Sigmoid colon (tissue), 6 donors: ENCODE measurements at regions not wholly inside any gene's neighbourhood (a gene's known extent, or its start where the extent isn't known, plus 50 kb on each side); places are given as distances from the start of the nearest gene placed in this dataset.

Experiments
- DNase-seq: peaks from one replicate; pipeline ENCODE4 v3.0.0-alpha.2; 2019
- H3K27ac ChIP-seq, 4 donors: fragments of 200-600 bp; sonication (generic); one replicate each; pipeline ENCODE4 v1.5.1; 2016 to 2019; ENCODE audit warnings: mild to moderate bottlenecking in 1 of 4
- H3K27me3 ChIP-seq, 3 donors: fragments of 200-600 bp; sonication (generic); one replicate each; pipeline ENCODE4 v1.5.1; 2019; ENCODE audit warnings: mild to moderate bottlenecking in 1 of 3
- H3K36me3 ChIP-seq, 4 donors: fragments of 200-600 bp; sonication (generic); one replicate each; pipeline ENCODE4 v1.5.1; 2016 to 2019
- H3K4me1 ChIP-seq, 4 donors: fragments of 200-600 bp; sonication (generic); one replicate each; pipeline ENCODE4 v1.5.1; 2017 to 2019
- H3K4me3 ChIP-seq, 4 donors: fragments of 200-600 bp; sonication (generic); one replicate each; pipeline ENCODE4 v1.5.1; 2017 to 2019; ENCODE audit warnings: mild to moderate bottlenecking in 2 of 4, moderate library complexity in 1 of 4
- H3K9me3 ChIP-seq, 4 donors: fragments of 200-600 bp in 3 of 4; sonication (generic) in 3 of 4; one replicate each; pipeline versions ENCODE4 v1.5.1 to v1.6.1; 2013 to 2019
- CTCF ChIP-seq, 4 experiments: fragments of 450-650 bp in 3 of 4; fragments of 200-600 bp in 1 of 4; IDR thresholded peaks; one replicate each; pipeline ENCODE4 v1.5.1; 2016 to 2019; ENCODE audit warnings: antibody characterized with exemption in 4 of 4, mild to moderate bottlenecking in 3 of 4, moderate library complexity in 2 of 4
- EP300 ChIP-seq, 4 donors: sonication (generic); formaldehyde crosslinking; IDR thresholded peaks; one replicate each; pipeline ENCODE4 v1.6.1; 2017; ENCODE audit warnings: antibody characterized with exemption in 4 of 4
- POLR2A ChIP-seq, 2 donors: fragments of 450-650 bp; IDR thresholded peaks; one replicate each; pipeline ENCODE4 v1.6.1; 2016; ENCODE audit warnings: antibody characterized with exemption in 2 of 2, mild to moderate bottlenecking in 2 of 2, moderate library complexity in 2 of 2
- POLR2AphosphoS5 ChIP-seq, 4 donors: sonication (generic); formaldehyde crosslinking; IDR thresholded peaks; one replicate each; pipeline ENCODE4 v1.6.1; 2017; ENCODE audit warnings: antibody characterized with exemption in 4 of 4
- WGBS, 2 donors: extraction: QIAGEN DNeasy Blood & Tissue Kit; methylation state at CpG; one replicate each; pipeline ENCODE4 v1.1.7; 2013; 5-methylcytosine and 5-hydroxymethylcytosine counted together
- intact Hi-C: fragments of 100-400 bp; cut with DNase I; formaldehyde crosslinking; loops from one replicate; pipeline ENCODE4 v1.15.1; 2023
- donor health status: healthy with polysubstance abuse.
- donor health status: healthy.

GRCh38 chr13:34004676-34005075 is 186.7 kb downstream of the RFC3 start:
- no peak for DNase-seq
- 91 to 96% methylated on average over 14 of the region's 14 CpGs for WGBS, 2 donors
- no peaks in the 10 kb centered on the region for H3K27me3 ChIP-seq
- no peaks in the 10 kb centered on the region for H3K36me3 ChIP-seq
- H3K27ac ChIP-seq = no peak overlapping the region
- no peaks in the 10 kb centered on the region for H3K9me3 ChIP-seq
- intact Hi-C loops = no loop called here
- TF ChIP-seq CTCF (IDR thresholded peaks at IDR 0.05) = no peak
- no peak for TF ChIP-seq POLR2A (IDR thresholded peaks at IDR 0.05)
- no peak for TF ChIP-seq EP300 (IDR thresholded peaks at IDR 0.05)
- TF ChIP-seq POLR2AphosphoS5 (IDR thresholded peaks at IDR 0.05) = no peak
- no peak overlapping the region for H3K4me3 ChIP-seq
- peaks cover 0 to 9% (median 4%) of the 10 kb centered on the region in 4 donors for H3K4me1 ChIP-seq

GRCh38 chr13:34006011-34006410 is 188.1 kb downstream of the RFC3 start:
- TF ChIP-seq EP300 (IDR thresholded peaks at IDR 0.05) = no peak
- no peak for TF ChIP-seq POLR2AphosphoS5 (IDR thresholded peaks at IDR 0.05)
- TF ChIP-seq CTCF (IDR thresholded peaks at IDR 0.05) = no peak
- no peak for TF ChIP-seq POLR2A (IDR thresholded peaks at IDR 0.05)
- intact Hi-C loops = no loop called here

GRCh38 chr13:34011552-34012085 is 193.7 kb downstream of the RFC3 start:
- no peak for DNase-seq
- no peaks in the 10 kb centered on the region for H3K36me3 ChIP-seq
- WGBS, 2 donors = 26 to 65% methylated on average over 11 of the region's 11 CpGs
- H3K27ac ChIP-seq = no peak overlapping the region
- no peak for TF ChIP-seq EP300 (IDR thresholded peaks at IDR 0.05)
- no peak for TF ChIP-seq POLR2A (IDR thresholded peaks at IDR 0.05)
- TF ChIP-seq CTCF (IDR thresholded peaks at IDR 0.05) = no peak
- TF ChIP-seq POLR2AphosphoS5 (IDR thresholded peaks at IDR 0.05) = no peak
- H3K4me1 ChIP-seq = no peaks in the 10 kb centered on the region
- intact Hi-C loops = no loop called here
- no peaks in the 10 kb centered on the region for H3K27me3 ChIP-seq
- no peaks in the 10 kb centered on the region for H3K9me3 ChIP-seq
- H3K4me3 ChIP-seq = no peak overlapping the region

More at GRCh38 chr13:34006011-34006410, 188.1 kb downstream of the RFC3 start:
- DNase-seq = no peak
- no peaks in the 10 kb centered on the region for H3K4me1 ChIP-seq
- 48 to 54% methylated on average over 2 of the region's 2 CpGs for WGBS, 2 donors
- H3K4me3 ChIP-seq = no peak overlapping the region
- H3K9me3 ChIP-seq = no peaks in the 10 kb centered on the region
- H3K27me3 ChIP-seq = no peaks in the 10 kb centered on the region
- H3K36me3 ChIP-seq = no peaks in the 10 kb centered on the region
- H3K27ac ChIP-seq = no peak overlapping the region

- Histone ChIP-seq H3K27me3 (no peaks in the 10 kb centered on the region), H3K27ac (no peak overlapping the region), H3K4me3 (no peak overlapping the region), H3K4me1 (no peaks in the 10 kb centered on the region), H3K9me3 (no peaks in the 10 kb centered on the region), H3K36me3 (no peaks in the 10 kb centered on the region)
- TF ChIP-seq POLR2AphosphoS5 (IDR thresholded peaks at IDR 0.05) (no peak), EP300 (IDR thresholded peaks at IDR 0.05) (no peak), POLR2A (IDR thresholded peaks at IDR 0.05) (no peak), CTCF (IDR thresholded peaks at IDR 0.05) (no peak)
- 15 to 61% methylated on average over 2 of the region's 2 CpGs for WGBS, 2 donors
- intact Hi-C loops = no loop called here
- no peak for DNase-seq
These were observed 194.4 kb downstream of the RFC3 start for GRCh38 chr13:34012382-34012781.

- TF ChIP-seq CTCF (IDR thresholded peaks at IDR 0.05) = no peak
- TF ChIP-seq EP300 (IDR thresholded peaks at IDR 0.05) = no peak
- TF ChIP-seq POLR2AphosphoS5 (IDR thresholded peaks at IDR 0.05) = no peak
- Histone ChIP-seq H3K9me3 (no peaks in the 10 kb centered on the region), H3K27me3 (no peaks in the 10 kb centered on the region), H3K4me1 (no peaks in the 10 kb centered on the region), H3K36me3 (no peaks in the 10 kb centered on the region), H3K4me3 (no peak overlapping the region), H3K27ac (no peak overlapping the region)
- intact Hi-C loops = no loop called here
- 93% methylated on average over 6 of the region's 6 CpGs for WGBS, 2 donors
- DNase-seq = no peak
These were observed 195.1 kb downstream of the RFC3 start for GRCh38 chr13:34013061-34013460.
